OCI-LY1 (cell line): ENCODE measurements at regions not wholly inside any gene's neighbourhood (a gene's known extent, or its start where the extent isn't known, plus 50 kb on each side); places are given as distances from the start of the nearest gene placed in this dataset.

Experiments
- H2AFZ ChIP-seq: fragments of 200-600 bp; sonication (generic), shearing (Covaris generic); 2 replicates; pipeline ENCODE4 v1.6.0; 2014; ENCODE audit warnings: antibody characterized with exemption, mild to moderate bottlenecking, low read length
- H3F3A ChIP-seq: fragments of 200-600 bp; sonication (generic), shearing (Covaris generic); 2 replicates; pipeline ENCODE4 v1.6.0; 2014; ENCODE audit warnings: mild to moderate bottlenecking, antibody characterized with exemption, low read length, moderate library complexity; ENCODE audit not compliant: insufficient read depth
- H3K27ac ChIP-seq: fragments of 200-600 bp; sonication (generic); 2 replicates; pipeline ENCODE4 v1.5.1; 2014; ENCODE audit warnings: low read length, mixed run types, mild to moderate bottlenecking, low read depth; ENCODE audit not compliant: poor library complexity, severe bottlenecking
- H3K27me3 ChIP-seq: fragments of 200-600 bp; sonication (generic); 2 replicates; pipeline ENCODE4 v1.6.0; 2014; ENCODE audit warnings: antibody characterized with exemption, mild to moderate bottlenecking, low read length, moderate library complexity; ENCODE audit not compliant: insufficient read depth
- H3K36me3 ChIP-seq: fragments of 200-600 bp; sonication (generic); 2 replicates; pipeline ENCODE4 v1.6.1; 2014; ENCODE audit warnings: mild to moderate bottlenecking, antibody characterized with exemption, low read length, moderate library complexity, mixed read lengths; ENCODE audit not compliant: insufficient read depth
- H3K4me1 ChIP-seq: fragments of 200-600 bp; sonication (generic); 2 replicates; pipeline ENCODE4 v1.5.1; 2014; ENCODE audit warnings: mild to moderate bottlenecking, low read length, moderate library complexity; ENCODE audit not compliant: insufficient read depth, severe bottlenecking
- H3K4me2 ChIP-seq: fragments of 200-600 bp; sonication (generic), shearing (Covaris generic); 2 replicates; pipeline ENCODE4 v1.6.1; 2014; ENCODE audit warnings: low read length
- H3K4me3 ChIP-seq: fragments of 200-600 bp; sonication (generic); 2 replicates; pipeline ENCODE4 v1.5.1; 2014; ENCODE audit warnings: low read length, low read depth, mild to moderate bottlenecking, mixed read lengths; ENCODE audit not compliant: poor library complexity, severe bottlenecking
- H3K79me2 ChIP-seq: fragments of 200-600 bp; shearing (Covaris generic); 2 replicates; pipeline ENCODE4 v1.6.1; 2016; ENCODE audit warnings: mixed run types, low read length, mixed read lengths; ENCODE audit not compliant: insufficient read depth
- H3K9ac ChIP-seq: fragments of 200-600 bp; sonication (generic), shearing (Covaris generic); 2 replicates; pipeline ENCODE4 v1.6.1; 2014; ENCODE audit warnings: mild to moderate bottlenecking, low read length, mixed read lengths
- H3K9me2 ChIP-seq: fragments of 200-600 bp; sonication (generic), shearing (Covaris generic); 2 replicates; pipeline ENCODE4 v1.6.1; 2014; ENCODE audit warnings: low read depth, mild to moderate bottlenecking, low read length, mixed read lengths
- H3K9me3 ChIP-seq: fragments of 200-600 bp; shearing (Covaris generic); 2 replicates; pipeline ENCODE4 v1.6.1; 2014; ENCODE audit warnings: low read length, mixed read lengths
- H4K20me1 ChIP-seq: fragments of 200-600 bp; sonication (generic), shearing (Covaris generic); 2 replicates; pipeline ENCODE4 v1.6.0; 2016; ENCODE audit warnings: mild to moderate bottlenecking, low read length; ENCODE audit not compliant: insufficient read depth
- CTCF ChIP-seq: fragments of 200-600 bp; sonication (generic), shearing (Covaris generic); IDR thresholded peaks from 2 replicates; pipeline ENCODE4 v1.5.1; 2017; ENCODE audit warnings: mild to moderate bottlenecking, antibody characterized with exemption, low read length, moderate library complexity, mixed read lengths
- EZH2 ChIP-seq: fragments of 200-600 bp; sonication (generic), shearing (Covaris generic); IDR thresholded peaks from 2 replicates; pipeline ENCODE4 v1.8.0; 2017; ENCODE audit warnings: borderline replicate concordance, mixed run types, mild to moderate bottlenecking, antibody characterized with exemption, low read length, moderate library complexity, mixed read lengths

- H3K9ac ChIP-seq, result no peak overlapping the region
- H3K4me2 ChIP-seq, result no peak overlapping the region
- H3K27me3 ChIP-seq, result no peaks in the 10 kb centered on the region
- H3K9me2 ChIP-seq, result no peaks in the 10 kb centered on the region
- no peak overlapping the region for H3K27ac ChIP-seq
- H3K4me3 ChIP-seq, result no peak overlapping the region
- no peaks in the 10 kb centered on the region for H4K20me1 ChIP-seq
- no peaks in the 10 kb centered on the region for H3K36me3 ChIP-seq
- H3K9me3 ChIP-seq, result no peaks in the 10 kb centered on the region
- H3F3A ChIP-seq, result no peaks in the 10 kb centered on the region
- no peaks in the 10 kb centered on the region for H3K4me1 ChIP-seq
- TF ChIP-seq EZH2 (no peak), CTCF (no peak)
- no peak overlapping the region for H2AFZ ChIP-seq
- H3K79me2 ChIP-seq, result no peaks in the 10 kb centered on the region
These were observed 379.5 kb upstream of the EDIL3 start for GRCh38 chr5:84764227-84764626.

GRCh38 chr5:84758008-84758407, 373.3 kb upstream of the EDIL3 start:
- Histone ChIP-seq H3K36me3 (no peaks in the 10 kb centered on the region), H3K9me2 (no peaks in the 10 kb centered on the region), H3F3A (no peaks in the 10 kb centered on the region), H3K27ac (no peak overlapping the region), H3K79me2 (no peaks in the 10 kb centered on the region), H3K9ac (no peak overlapping the region), H3K9me3 (no peaks in the 10 kb centered on the region), H3K4me3 (no peak overlapping the region), H3K4me2 (no peak overlapping the region), H3K27me3 (no peaks in the 10 kb centered on the region), H3K4me1 (no peaks in the 10 kb centered on the region), H2AFZ (no peak overlapping the region), H4K20me1 (no peaks in the 10 kb centered on the region)
- no peak for TF ChIP-seq CTCF
- no peak for TF ChIP-seq EZH2

- no peak overlapping the region for H3K27ac ChIP-seq
- no peak overlapping the region for H3K9ac ChIP-seq
- H3K9me3 ChIP-seq, result no peaks in the 10 kb centered on the region
- no peaks in the 10 kb centered on the region for H3K9me2 ChIP-seq
- H3K4me1 ChIP-seq, result no peaks in the 10 kb centered on the region
- no peak overlapping the region for H2AFZ ChIP-seq
- H3K4me3 ChIP-seq, result no peak overlapping the region
- no peaks in the 10 kb centered on the region for H3K36me3 ChIP-seq
- no peaks in the 10 kb centered on the region for H3K79me2 ChIP-seq
- H4K20me1 ChIP-seq, result no peaks in the 10 kb centered on the region
- no peak overlapping the region for H3K4me2 ChIP-seq
- H3K27me3 ChIP-seq, result no peaks in the 10 kb centered on the region
- TF ChIP-seq EZH2 (no peak), CTCF (no peak)
- H3F3A ChIP-seq, result no peaks in the 10 kb centered on the region
These were observed 368.1 kb upstream of the EDIL3 start for GRCh38 chr5:84752780-84753179.
